Body of pancreas (tissue), 4 donors: ENCODE measurements at regions not wholly inside any gene's neighbourhood (a gene's known extent, or its start where the extent isn't known, plus 50 kb on each side); places are given as distances from the start of the nearest gene placed in this dataset.

Experiments
- ATAC-seq: fragments of 150-250 bp; one replicate; pipeline ENCODE4 v1.9.1; 2016
- DNase-seq, 4 donors: peaks; one replicate each; pipeline ENCODE4 v3.0.0-alpha.2; 2019
- H3K27ac ChIP-seq, 4 donors: fragments of 200-600 bp; sonication (generic); 1 replicate in 3 of 4; 2 replicates in 1 of 4; pipeline versions ENCODE4 v1.5.1 to v1.6.1; 2016 to 2019; ENCODE audit warnings: mild to moderate bottlenecking in 1 of 4, mixed read lengths in 1 of 4, moderate library complexity in 1 of 4
- H3K27me3 ChIP-seq, 2 donors: fragments of 200-600 bp; sonication (generic); one replicate each; pipeline ENCODE4 v1.6.0; 2016; ENCODE audit warnings: mild to moderate bottlenecking in 1 of 2
- H3K36me3 ChIP-seq, 2 donors: fragments of 200-600 bp; sonication (generic); replicated peaks in 1 of 2; 2 replicates each; pipeline ENCODE4 v1.5.1; 2016; ENCODE audit warnings: low read depth in 2 of 2; ENCODE audit not compliant: insufficient read depth in 1 of 2
- H3K4me1 ChIP-seq: fragments of 200-600 bp; sonication (generic); one replicate; pipeline ENCODE4 v1.6.0; 2016
- H3K4me3 ChIP-seq, 2 donors: fragments of 200-600 bp; sonication (generic); 1 replicate in 1 of 2; 2 replicates in 1 of 2; pipeline ENCODE4 v1.5.1; 2016 to 2019
- H3K9me3 ChIP-seq, 3 donors: fragments of 200-600 bp; sonication (generic); 1 replicate in 2 of 3; 2 replicates in 1 of 3; pipeline ENCODE4 v1.5.1; 2016
- CTCF ChIP-seq, 7 experiments: fragments of 450-650 bp in 4 of 7; fragments of 200-600 bp in 3 of 7; sonication (generic) in 3 of 7; IDR thresholded peaks; one replicate each; pipeline ENCODE4 v1.5.1; 2016 to 2019; ENCODE audit warnings: antibody characterized with exemption in 7 of 7
- POLR2A ChIP-seq, 3 donors: fragments of 450-650 bp; IDR thresholded peaks; one replicate each; pipeline ENCODE4 v1.6.1; 2016; ENCODE audit warnings: antibody characterized with exemption in 3 of 3, mild to moderate bottlenecking in 2 of 3
- WGBS, 2 donors: methylation state at CpG; one replicate each; pipeline ENCODE4 v1.1.5; 2017; 5-methylcytosine and 5-hydroxymethylcytosine counted together
- intact Hi-C: fragments of 100-400 bp; cut with DNase I; formaldehyde crosslinking; loops from one replicate; pipeline ENCODE4 v1.15.1; 2023

- H3K9me3 ChIP-seq = no peaks in the 10 kb centered on the region
- no peak overlapping the region for H3K27ac ChIP-seq
- DNase-seq (no peak), ATAC-seq (no peak)
- TF ChIP-seq CTCF (IDR thresholded peaks at IDR 0.05) (no peak), POLR2A (IDR thresholded peaks at IDR 0.05) (no peak)
- intact Hi-C loops = no loop called here
- H3K4me1 ChIP-seq = no peaks in the 10 kb centered on the region
- H3K4me3 ChIP-seq = no peak overlapping the region
- WGBS, 2 donors = 86 to 91% methylated on average over 23 of the region's 23 CpGs
- H3K27me3 ChIP-seq = no peaks in the 10 kb centered on the region
- no peaks in the 10 kb centered on the region for H3K36me3 ChIP-seq
Observed at GRCh38 chr3:82807781-82808180, 1046.3 kb upstream of the GBE1 start.

GRCh38 chr3:82802501-82802900 is 1041.1 kb upstream of the GBE1 start:
- Histone ChIP-seq H3K9me3 (no peaks in the 10 kb centered on the region), H3K27me3 (no peaks in the 10 kb centered on the region), H3K4me3 (no peak overlapping the region), H3K27ac (no peak overlapping the region), H3K36me3 (no peaks in the 10 kb centered on the region), H3K4me1 (no peaks in the 10 kb centered on the region)
- 45 to 66% methylated on average over 2 of the region's 2 CpGs for WGBS, 2 donors
- ATAC-seq (no peak), DNase-seq (no peak)
- no peak for TF ChIP-seq CTCF (IDR thresholded peaks at IDR 0.05)
- TF ChIP-seq POLR2A (IDR thresholded peaks at IDR 0.05) = no peak
- intact Hi-C loops = no loop called here

GRCh38 chr3:82800248-82800647 is 1038.8 kb upstream of the GBE1 start:
- H3K4me1 ChIP-seq = no peaks in the 10 kb centered on the region
- no peaks in the 10 kb centered on the region for H3K9me3 ChIP-seq
- intact Hi-C loops = no loop called here
- H3K36me3 ChIP-seq = no peaks in the 10 kb centered on the region
- DNase-seq = no peak
- ATAC-seq = no peak
- no peaks in the 10 kb centered on the region for H3K27me3 ChIP-seq
- TF ChIP-seq CTCF (IDR thresholded peaks at IDR 0.05) = no peak
- no peak for TF ChIP-seq POLR2A (IDR thresholded peaks at IDR 0.05)
- H3K4me3 ChIP-seq = no peak overlapping the region
- H3K27ac ChIP-seq = no peak overlapping the region

- Histone ChIP-seq H3K4me1 (no peaks in the 10 kb centered on the region), H3K36me3 (no peaks in the 10 kb centered on the region), H3K27me3 (no peaks in the 10 kb centered on the region), H3K27ac (no peak overlapping the region), H3K4me3 (no peak overlapping the region), H3K9me3 (no peaks in the 10 kb centered on the region)
- WGBS, 2 donors = 78 to 79% methylated on average over 1 of the region's 1 CpG
- ATAC-seq = no peak
- TF ChIP-seq POLR2A (IDR thresholded peaks at IDR 0.05) (no peak), CTCF (IDR thresholded peaks at IDR 0.05) (no peak)
- DNase-seq = no peak
- intact Hi-C loops = no loop called here
Observed at GRCh38 chr3:82796765-82797164, 1035.3 kb upstream of the GBE1 start.

- TF ChIP-seq POLR2A (IDR thresholded peaks at IDR 0.05) (no peak), CTCF (IDR thresholded peaks at IDR 0.05) (no peak)
- Histone ChIP-seq H3K36me3 (no peaks in the 10 kb centered on the region), H3K9me3 (no peaks in the 10 kb centered on the region), H3K27ac (no peak overlapping the region), H3K27me3 (no peaks in the 10 kb centered on the region), H3K4me1 (no peaks in the 10 kb centered on the region), H3K4me3 (no peak overlapping the region)
- no peak for DNase-seq
- 86 to 91% methylated on average over 6 to 11 of the region's 11 CpGs for WGBS, 2 donors
- intact Hi-C loops = no loop called here
- no peak for ATAC-seq
Observed at GRCh38 chr3:82791241-82791640, 1029.8 kb upstream of the GBE1 start.
